HG02642 (cell line): ENCODE measurements at regions not wholly inside any gene's neighbourhood (a gene's known extent, or its start where the extent isn't known, plus 50 kb on each side); places are given as distances from the start of the nearest gene placed in this dataset.

Experiments used
- ATAC-seq: cut with Tn5 transposase; IDR thresholded peaks from one replicate; pipeline ENCODE4 v1.9.1; 2021; ENCODE audit warnings: mild to moderate bottlenecking; ENCODE audit not compliant: unreplicated experiment, poor library complexity

DNA sequence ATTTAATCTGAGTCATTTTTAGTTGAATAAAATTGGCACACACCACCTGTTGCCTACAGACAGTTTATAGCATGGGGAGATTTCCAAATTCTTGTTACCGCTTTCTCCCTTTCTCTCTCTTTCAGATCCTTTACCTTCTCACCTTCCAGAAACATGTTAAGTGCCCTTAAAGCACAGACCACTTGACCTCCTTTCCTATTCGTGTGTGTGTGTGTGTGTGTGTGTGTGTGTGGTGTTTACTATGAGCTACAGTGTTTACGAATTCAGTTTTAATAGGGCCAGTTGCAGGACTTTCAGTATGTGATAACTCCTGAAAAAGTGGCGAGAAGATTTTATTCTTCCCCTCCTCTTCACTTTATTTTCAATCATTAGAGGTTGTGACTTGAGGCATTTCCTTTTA is 258.1 kb downstream of the BMP2 start:
- ATAC-seq: no peak

DNA sequence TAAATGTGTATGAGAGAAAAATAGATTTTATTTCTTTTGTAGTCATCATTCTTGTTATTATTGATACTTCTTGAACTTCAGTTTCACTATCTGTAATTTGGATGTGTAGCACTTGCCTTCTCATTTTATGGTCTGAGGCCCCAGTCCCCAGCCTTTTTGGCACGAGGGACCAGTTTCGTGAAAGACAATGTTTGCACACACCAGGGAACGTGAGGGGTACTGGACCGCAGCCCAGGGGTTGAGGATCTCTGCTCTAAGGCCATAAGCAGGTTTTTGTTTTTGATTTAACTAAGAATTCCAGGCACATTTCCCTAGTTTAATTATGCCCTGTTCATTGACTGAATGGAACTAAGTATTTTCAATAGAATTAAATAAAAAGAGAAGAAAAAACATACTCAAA is 261.5 kb downstream of the BMP2 start:
- ATAC-seq: no peak

DNA sequence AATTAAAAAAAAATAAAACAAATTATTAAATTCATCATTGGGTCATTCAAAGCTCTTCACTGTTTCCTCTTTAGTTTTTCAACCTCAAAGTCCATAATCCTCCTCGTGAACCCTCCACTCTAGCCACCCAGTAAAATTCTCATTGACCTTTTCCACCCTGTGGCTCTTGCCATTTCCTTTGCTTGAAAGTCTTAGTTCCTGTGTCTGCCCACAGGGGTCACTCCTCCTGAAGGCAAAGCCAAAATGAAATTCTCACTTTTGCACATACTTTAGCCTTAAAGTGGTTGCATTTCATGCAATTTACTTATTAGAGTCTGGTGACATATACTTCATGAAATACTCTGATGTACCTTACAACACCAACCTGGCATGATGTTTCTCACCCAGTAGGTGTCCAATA is 263.7 kb downstream of the BMP2 start:
- no peak for ATAC-seq

DNA sequence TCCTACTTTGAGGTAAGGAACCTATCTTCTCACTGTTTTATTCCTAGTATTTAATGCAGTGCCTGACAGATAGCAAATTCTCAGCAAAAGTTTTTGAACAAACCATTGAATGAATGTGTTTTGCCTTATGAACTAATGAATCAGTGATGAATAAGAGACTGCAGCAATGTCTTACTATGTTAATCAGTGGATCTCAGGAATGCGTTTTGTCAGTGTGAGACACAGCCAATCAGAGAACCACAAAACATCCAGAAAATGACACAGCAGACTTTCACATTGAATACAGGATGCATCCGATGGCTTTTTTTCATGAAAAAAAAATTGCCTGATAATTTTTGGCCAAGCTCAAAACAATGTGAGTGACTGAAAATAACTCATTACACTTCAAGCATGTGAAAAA is 270.5 kb downstream of the BMP2 start:
- ATAC-seq: no peak

DNA sequence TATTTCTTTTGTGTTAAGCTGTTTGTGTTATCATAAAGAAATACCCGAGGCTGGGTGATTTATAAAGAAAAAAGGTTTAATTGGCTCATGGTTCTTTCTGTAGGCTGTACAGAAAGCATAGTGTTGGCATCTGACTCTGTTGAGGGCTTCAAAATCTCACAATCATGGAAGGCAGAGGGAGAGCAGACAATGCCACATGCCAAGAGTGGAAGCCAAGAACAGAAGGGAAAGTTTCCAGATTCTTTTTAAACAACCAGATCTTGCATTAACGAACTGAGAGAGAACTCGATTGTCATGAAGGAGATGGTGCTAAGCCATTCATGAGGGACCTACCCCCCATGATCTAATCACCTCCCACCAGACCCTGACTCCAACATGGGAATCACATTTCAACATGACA is 290.1 kb downstream of the BMP2 start:
- no peak for ATAC-seq

DNA sequence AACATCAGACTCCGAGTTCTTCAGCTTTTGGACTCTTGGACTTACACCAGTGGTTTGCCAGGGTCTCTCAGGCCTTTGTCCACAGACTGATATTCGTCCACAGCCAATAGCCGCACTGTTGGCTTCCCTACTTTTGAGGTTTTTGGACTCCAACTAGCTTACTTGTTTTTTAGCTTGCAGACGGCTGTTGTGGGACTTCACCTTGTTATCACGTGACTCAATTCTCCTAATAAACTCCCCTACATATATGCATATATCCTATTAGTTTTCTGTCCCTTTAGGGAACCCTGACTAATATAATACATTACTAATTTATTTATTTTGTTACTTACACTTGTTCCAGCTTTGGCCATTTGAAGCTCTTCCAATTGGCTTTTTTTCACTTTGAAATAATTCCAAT is 311.3 kb downstream of the BMP2 start:
- no peak for ATAC-seq

DNA sequence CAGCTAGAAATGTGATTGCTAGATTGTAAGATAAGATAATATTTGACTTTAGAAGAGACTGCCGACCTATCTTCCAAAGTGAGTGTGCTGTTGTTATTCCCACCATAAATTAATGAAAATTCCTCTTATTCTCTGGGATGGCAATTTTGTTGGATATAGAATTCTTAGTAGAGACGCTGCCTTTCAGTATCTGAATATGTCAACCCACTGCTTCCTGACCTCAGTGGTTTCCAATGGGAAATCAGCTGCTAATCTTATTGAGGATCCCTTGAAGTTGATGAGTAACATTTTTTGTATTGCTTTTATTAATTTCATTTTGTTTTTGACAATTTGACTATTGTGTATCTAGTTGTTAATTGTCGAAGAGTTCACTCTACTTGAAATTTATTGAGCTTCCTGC is 313.0 kb downstream of the BMP2 start:
- no peak for ATAC-seq

GRCh38 chr20:7085467-7085866 is 318.0 kb downstream of the BMP2 start:
- ATAC-seq: no peak

DNA sequence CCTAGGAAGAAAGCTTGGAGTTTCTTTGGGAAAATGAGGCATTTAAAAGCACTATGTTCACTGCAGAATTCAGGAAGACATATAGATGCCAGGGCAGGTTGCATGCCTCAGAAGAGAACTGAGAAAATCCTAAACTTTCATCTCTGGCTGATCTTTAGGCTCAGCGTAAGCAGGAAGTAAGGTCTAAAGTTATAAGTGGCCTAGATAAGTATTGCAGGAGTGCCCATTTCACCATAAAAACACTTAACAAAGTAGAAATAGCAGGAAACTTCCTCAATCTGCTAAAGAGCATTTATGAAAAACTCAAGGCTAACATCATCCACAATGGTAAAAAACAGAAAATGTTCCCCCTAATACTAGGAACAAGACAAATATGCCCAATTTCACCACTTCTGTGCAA is 320.3 kb downstream of the BMP2 start:
- ATAC-seq: no peak

GRCh38 chr20:7090001-7090400 is 322.5 kb downstream of the BMP2 start:
- ATAC-seq: no peak

GRCh38 chr20:7090811-7091210 is 323.3 kb downstream of the BMP2 start:
- ATAC-seq: no peak

- no peak for ATAC-seq
Measured at GRCh38 chr20:7091655-7092054, 324.2 kb downstream of the BMP2 start.

GRCh38 chr20:7094438-7094997 is 327.0 kb downstream of the BMP2 start:
- no peak for ATAC-seq

- ATAC-seq: no peak
Measured at GRCh38 chr20:7106910-7107309, 339.4 kb downstream of the BMP2 start.

GRCh38 chr20:7108929-7109328 is 341.4 kb downstream of the BMP2 start:
- ATAC-seq: no peak

- no peak for ATAC-seq
Measured at GRCh38 chr20:7113577-7114466, 346.3 kb downstream of the BMP2 start.

DNA sequence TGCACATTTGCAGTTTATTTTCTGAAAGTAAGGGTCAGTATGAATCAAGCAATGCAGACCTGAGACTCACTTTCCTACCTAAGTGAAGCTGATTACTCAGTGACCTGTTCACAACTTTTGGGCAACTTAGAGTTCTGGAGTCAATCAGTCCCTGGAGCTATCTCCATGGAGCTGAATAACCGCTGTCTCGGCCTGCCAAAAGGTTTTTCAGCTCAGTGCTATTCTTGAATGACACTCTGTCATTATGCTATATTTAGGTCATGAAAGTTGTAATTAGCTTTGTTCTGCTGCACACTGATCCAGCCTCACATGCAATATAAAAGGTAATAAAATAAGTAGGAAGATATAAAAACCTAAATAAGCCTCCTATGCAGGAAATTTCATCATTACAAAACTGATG is 356.0 kb downstream of the BMP2 start:
- no peak for ATAC-seq

DNA sequence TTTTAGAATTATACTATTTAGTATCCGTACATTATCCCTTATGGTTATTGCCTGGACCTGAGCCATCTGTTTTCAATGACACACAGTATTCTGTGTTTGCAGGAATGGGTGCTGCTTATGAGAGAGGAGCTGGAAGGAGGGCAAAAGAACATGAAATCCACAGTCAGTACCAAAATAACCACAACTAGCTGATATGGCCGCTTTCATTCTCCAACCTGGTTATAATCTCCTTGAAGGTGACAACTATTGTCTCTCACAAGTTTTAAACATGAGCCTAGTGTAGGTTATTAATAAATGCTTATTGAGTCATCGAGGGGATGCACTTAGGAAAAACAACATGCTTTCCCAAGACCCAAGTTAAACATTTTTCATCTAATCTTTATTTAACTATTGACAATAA is 356.6 kb downstream of the BMP2 start:
- ATAC-seq: no peak

DNA sequence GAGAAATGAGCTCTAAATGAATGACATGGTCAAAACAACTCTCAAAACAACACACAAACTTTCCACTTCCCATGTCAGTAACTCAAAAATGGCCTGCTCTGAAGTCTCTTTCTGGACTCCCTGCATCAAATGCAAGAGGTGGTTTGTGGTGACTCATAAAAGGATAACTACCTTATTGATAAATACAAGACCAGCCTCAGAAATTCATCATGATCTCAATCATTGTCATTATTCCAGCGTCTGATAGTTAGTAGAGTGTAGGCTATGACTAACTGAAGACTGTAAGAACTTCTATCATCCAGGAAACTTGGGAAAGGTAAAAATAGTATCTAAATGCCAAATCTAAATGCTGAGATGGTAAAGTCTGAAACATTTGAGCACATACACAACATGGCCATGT is 369.4 kb downstream of the BMP2 start:
- no peak for ATAC-seq

DNA sequence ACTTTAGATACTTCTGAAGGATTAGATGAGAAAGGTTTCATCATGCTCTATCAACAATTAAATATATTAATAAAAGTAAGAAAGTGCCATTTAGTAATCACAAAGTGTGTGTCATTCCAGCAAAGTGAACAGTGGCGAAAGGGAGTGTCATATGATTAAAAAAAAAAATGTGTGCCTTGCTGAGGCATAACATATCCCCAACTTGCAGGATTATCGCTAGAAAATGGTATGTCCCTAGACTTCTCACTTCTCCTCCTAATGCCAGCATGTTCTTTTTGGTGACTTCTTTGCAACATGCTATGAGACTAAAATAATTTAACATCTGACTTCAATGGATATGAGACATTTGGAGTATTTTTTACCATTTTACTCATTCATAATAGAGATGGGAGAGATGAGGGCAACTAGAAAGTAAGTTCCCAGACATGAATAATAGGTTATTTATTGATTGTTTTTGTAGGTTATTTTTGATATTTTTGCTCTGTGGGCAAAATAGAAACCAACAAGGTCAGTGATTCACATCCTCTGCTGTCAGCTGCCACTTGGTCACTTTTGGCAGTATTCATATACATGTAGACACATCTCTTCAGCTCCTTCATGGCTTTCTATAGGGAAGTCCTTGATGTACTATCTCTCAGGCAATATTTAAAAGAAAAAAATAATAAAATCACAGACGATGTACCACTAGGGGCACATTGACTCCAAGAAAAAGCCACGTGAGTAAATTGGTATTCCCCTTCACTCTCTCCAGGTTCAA is 370.1 kb downstream of the BMP2 start:
- ATAC-seq: peak; percentile 62

DNA sequence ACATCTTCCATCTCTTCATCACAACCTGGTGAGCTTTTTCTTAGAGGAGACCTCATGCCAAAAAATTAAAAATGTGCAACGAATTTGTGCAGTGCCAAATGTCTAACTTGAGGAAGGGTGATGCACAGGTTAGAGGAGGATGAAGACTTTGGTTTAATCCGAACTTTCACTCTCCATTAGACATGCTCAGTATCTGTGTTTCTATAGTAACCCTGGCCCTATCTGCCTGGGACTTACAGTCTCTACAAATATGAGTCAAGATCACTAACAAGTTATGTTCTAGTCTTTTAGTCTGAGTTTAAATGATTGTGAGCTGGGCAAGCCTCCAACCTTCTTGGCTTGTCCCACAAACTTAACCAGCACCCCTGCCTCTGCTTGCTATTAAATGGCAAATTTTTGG is 377.0 kb downstream of the BMP2 start:
- ATAC-seq: no peak
